Panc1 (cell line): ENCODE measurements at regions not wholly inside any gene's neighbourhood (a gene's known extent, or its start where the extent isn't known, plus 50 kb on each side); places are given as distances from the start of the nearest gene placed in this dataset.

Experiments used
- POLR2AphosphoS5 ChIP-seq: IDR thresholded peaks from 2 replicates; pipeline ENCODE4 v1.6.1; 2012; ENCODE audit warnings: mild to moderate bottlenecking, low read depth, low read length, moderate library complexity
- TF ChIP-seq, protein P1 (sequence below): fragments of 450-650 bp; IDR thresholded peaks from 2 replicates; pipeline ENCODE4 v1.5.1; 2017; ENCODE audit warnings: mild to moderate bottlenecking

DNA sequence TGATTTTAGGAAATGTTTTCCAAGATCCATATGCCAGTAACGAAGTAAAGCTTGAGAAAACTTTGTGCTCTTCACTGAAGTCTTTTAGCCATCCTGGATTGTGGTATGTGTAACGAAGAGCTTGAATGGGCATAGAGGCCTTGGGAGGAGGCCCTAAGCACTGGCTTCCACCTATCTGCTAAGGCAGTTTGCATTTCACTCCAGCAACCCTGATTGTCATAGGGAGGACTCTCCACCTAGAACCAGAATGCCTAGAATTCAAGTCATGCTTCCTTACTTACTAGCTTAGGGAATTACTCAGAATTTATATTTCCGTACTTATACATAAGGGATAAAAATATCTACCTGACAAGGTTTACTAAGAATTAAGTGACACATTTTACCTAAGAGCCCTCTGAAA is 451.5 kb downstream of the FBXO15 start:
- TF ChIP-seq, protein P1, sequence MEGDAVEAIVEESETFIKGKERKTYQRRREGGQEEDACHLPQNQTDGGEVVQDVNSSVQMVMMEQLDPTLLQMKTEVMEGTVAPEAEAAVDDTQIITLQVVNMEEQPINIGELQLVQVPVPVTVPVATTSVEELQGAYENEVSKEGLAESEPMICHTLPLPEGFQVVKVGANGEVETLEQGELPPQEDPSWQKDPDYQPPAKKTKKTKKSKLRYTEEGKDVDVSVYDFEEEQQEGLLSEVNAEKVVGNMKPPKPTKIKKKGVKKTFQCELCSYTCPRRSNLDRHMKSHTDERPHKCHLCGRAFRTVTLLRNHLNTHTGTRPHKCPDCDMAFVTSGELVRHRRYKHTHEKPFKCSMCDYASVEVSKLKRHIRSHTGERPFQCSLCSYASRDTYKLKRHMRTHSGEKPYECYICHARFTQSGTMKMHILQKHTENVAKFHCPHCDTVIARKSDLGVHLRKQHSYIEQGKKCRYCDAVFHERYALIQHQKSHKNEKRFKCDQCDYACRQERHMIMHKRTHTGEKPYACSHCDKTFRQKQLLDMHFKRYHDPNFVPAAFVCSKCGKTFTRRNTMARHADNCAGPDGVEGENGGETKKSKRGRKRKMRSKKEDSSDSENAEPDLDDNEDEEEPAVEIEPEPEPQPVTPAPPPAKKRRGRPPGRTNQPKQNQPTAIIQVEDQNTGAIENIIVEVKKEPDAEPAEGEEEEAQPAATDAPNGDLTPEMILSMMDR, result no peak
- no peak for TF ChIP-seq POLR2AphosphoS5
